ENCODE measurements at regions not wholly inside any gene's neighbourhood (a gene's known extent, or its start where the extent isn't known, plus 50 kb on each side); places are given as distances from the start of the nearest gene placed in this dataset.

GRCh38 chr6:167647306-167647705, 179.4 kb upstream of the AFDN start (continued):
- no peak for TF ChIP-seq PRDM10 (tag by site-specific recombination; IDR thresholded peaks at IDR 0.05)
- TF ChIP-seq ZNF549 (tag by site-specific recombination; IDR thresholded peaks at IDR 0.05), result no peak
- no peak for TF ChIP-seq ZNF548 (tag by site-specific recombination; IDR thresholded peaks at IDR 0.05)

- ChIA-PET POLR2A (no interaction called here), CTCF (interaction anchor here (0.6 kb wide), 1 partner anchor 65 kb away, joined by 4 read pairs; no protein-coding TSS in a partner anchor)
- no peaks in the 10 kb centered on the region for H3K4me1 ChIP-seq (ENCODE audit: control insufficient read depth, insufficient read depth, low read length)
- no peaks in the 10 kb centered on the region for H3K36me3 ChIP-seq (ENCODE audit: control insufficient read depth in 2 of 2, insufficient read depth in 1 of 2, low read length in 2 of 2)
- no peaks in the 10 kb centered on the region for H3K9me3 ChIP-seq (ENCODE audit: control insufficient read depth, insufficient read depth, low read depth, low read length)
- no peak overlapping the region for H3K27ac ChIP-seq (ENCODE audit: extremely low read depth, low read depth, low read length)
- no peak overlapping the region for H3K4me3 ChIP-seq (ENCODE audit: low read depth, low read length)
- TF ChIP-seq ZIC2 (tag by site-specific recombination; IDR thresholded peaks at IDR 0.05), result no peak
- no peak for TF ChIP-seq ZNF311 (tag by site-specific recombination; IDR thresholded peaks at IDR 0.05; ENCODE audit: borderline replicate concordance)
- TF ChIP-seq ZNF394 (tag by site-specific recombination; IDR thresholded peaks at IDR 0.05; ENCODE audit: borderline replicate concordance), result no peak
- no peak for TF ChIP-seq ZNF624 (tag by site-specific recombination; IDR thresholded peaks at IDR 0.05)
- TF ChIP-seq SP7 (tag by site-specific recombination; IDR thresholded peaks at IDR 0.05), result no peak
- TF ChIP-seq KLF1 (tag by site-specific recombination; IDR thresholded peaks at IDR 0.05), result no peak
Observed at GRCh38 chr6:167647737-167648470, 178.8 kb upstream of the AFDN start.

GRCh38 chr6:167648501-167649278, 178.0 kb upstream of the AFDN start:
- Histone ChIP-seq H3K4me1 (ENCODE audit: control insufficient read depth, insufficient read depth, low read length) (no peaks in the 10 kb centered on the region), H3K4me3 (ENCODE audit: low read depth, low read length) (no peak overlapping the region), H3K9me3 (ENCODE audit: control insufficient read depth, insufficient read depth, low read depth, low read length) (no peaks in the 10 kb centered on the region), H3K27ac (ENCODE audit: extremely low read depth, low read depth, low read length) (no peak overlapping the region), H3K36me3 (ENCODE audit: control insufficient read depth in 2 of 2, insufficient read depth in 1 of 2, low read length in 2 of 2) (no peaks in the 10 kb centered on the region)
- CTCF ChIA-PET, result interaction anchor here (0.5 to 0.6 kb wide), 3 partner anchors 66 to 299 kb away, joined by 3 to 4 read pairs (median 3); no protein-coding TSS in a partner anchor
- TF ChIP-seq ZNF112 (tag by site-specific recombination; IDR thresholded peaks at IDR 0.05) (no peak), TCF7L2 (IDR thresholded peaks at IDR 0.05; ENCODE audit: borderline replicate concordance, low read depth, low read length) (no peak), ZNF513 (tag by site-specific recombination; IDR thresholded peaks at IDR 0.05) (no peak), ZNF350 (tag by site-specific recombination; IDR thresholded peaks at IDR 0.05) (no peak), EGR2 (tag by site-specific recombination; IDR thresholded peaks at IDR 0.05; ENCODE audit: low read depth) (no peak), ZNF274 (IDR thresholded peaks at IDR 0.05; ENCODE audit: low read length) (no peak), ZNF274 (tag by site-specific recombination; IDR thresholded peaks at IDR 0.05; ENCODE audit: borderline replicate concordance) (no peak), ZFP69B (tag by site-specific recombination; IDR thresholded peaks at IDR 0.05) (no peak), ZNF404 (tag by site-specific recombination; IDR thresholded peaks at IDR 0.05) (no peak), SCRT1 (tag by site-specific recombination; IDR thresholded peaks at IDR 0.05; ENCODE audit: borderline replicate concordance) (no peak), PRDM10 (tag by site-specific recombination; IDR thresholded peaks at IDR 0.05) (no peak), ZFP37 (tag by site-specific recombination; IDR thresholded peaks at IDR 0.05) (no peak), ZNF704 (tag by site-specific recombination; IDR thresholded peaks at IDR 0.05) (no peak)
- POLR2A ChIA-PET, result no interaction called here
